GM19023 (cell line): ENCODE measurements at regions not wholly inside any gene's neighbourhood (a gene's known extent, or its start where the extent isn't known, plus 50 kb on each side); places are given as distances from the start of the nearest gene placed in this dataset.
"Not testable (repeated sequence)": the region's sequence is repeated elsewhere in the genome, so short reads cannot be mapped to it uniquely, and the experiment has no call there.

Source experiments
- ATAC-seq: cut with Tn5 transposase; IDR thresholded peaks from one replicate; pipeline ENCODE4 v1.9.1; 2021; ENCODE audit warnings: mild to moderate bottlenecking, moderate library complexity; ENCODE audit not compliant: unreplicated experiment

DNA sequence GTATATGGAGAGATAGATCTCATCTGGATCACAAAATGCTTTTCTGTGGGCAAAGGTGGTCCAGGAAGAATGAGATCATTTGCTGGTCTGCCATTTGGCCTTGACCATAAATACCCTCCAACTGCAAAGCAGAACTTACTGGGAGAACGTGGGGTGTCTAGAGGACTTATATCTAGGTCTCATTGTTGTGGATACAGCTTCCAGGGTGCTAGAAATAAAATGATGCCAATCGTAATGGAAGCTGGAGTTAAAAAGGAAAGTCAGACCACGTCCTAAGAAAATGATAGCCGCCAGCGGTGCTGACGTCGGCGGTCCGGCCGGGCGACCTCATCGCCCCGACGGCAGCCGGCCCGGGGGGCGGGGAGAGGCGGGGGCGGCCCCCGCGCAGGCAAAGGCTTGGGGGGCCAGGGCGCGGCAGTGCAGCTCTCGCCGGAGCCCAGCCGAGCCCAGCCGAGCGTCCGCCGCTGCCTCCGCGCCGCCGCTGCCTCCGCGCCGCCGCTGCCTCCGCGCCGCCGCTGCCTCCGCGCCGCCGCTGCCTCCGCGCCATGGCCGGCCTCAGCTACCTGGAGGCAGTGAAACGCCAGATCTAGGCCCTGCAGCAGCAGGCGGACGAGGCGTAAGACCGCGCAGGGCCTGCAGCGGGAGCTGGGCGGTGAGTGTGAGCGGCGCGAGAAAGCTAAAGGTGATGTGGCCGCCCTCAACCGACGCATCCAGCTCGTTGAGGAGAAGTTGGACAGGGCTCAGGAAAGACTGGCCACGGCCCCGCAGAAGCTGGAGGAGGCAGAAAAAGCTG lies 89.5 kb downstream of the EOMES start:
- peak; percentile 92 for ATAC-seq

DNA sequence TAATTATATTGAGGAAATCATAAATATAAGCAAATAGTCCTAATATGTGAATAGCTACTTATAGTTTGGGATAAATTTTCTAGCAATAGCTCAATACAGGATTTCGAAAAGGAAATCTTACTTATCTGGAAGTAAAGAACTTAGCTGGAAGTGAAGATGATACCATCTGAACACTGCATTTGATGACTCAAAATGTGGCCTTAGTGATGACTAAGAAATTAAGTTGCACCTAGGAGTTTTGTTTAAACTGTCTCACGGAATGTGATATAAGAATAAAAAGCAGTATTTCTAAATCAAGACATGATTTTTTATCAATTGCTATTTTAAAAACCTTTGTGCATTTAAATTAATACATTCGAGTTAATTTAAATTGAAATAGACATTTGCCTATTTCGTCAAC lies 91.2 kb downstream of the EOMES start:
- ATAC-seq = no peak

GRCh38 chr3:27629366-27629765 lies 92.8 kb downstream of the EOMES start:
- no peak for ATAC-seq

GRCh38 chr3:27628026-27628750 lies 93.9 kb downstream of the EOMES start:
- no peak for ATAC-seq

- no peak for ATAC-seq
These were observed 95.5 kb downstream of the EOMES start for GRCh38 chr3:27626596-27627118.

- no peak for ATAC-seq
These were observed 96.3 kb downstream of the EOMES start for GRCh38 chr3:27625864-27626263.

GRCh38 chr3:27623085-27623753 lies 98.9 kb downstream of the EOMES start:
- no peak for ATAC-seq

DNA sequence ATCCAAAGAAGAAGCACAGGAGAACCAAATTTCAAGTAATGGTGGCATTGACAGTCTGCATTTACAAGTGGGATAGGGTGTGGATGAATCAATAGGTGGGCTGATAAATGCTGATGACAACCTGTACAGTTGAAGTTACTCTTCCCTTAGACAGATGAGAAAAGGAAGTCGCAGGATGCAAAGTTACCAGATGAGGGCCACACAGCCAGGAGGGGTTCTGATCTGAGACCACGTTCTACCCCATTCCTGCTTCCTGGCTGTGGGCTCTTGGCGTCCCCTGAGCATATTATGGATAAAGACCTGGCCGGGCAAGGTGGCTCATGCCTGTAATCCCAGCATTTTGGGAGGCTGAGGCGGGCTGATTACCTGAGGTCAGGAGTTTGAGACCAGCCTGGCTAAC lies 104.6 kb downstream of the EOMES start:
- ATAC-seq = no peak

DNA sequence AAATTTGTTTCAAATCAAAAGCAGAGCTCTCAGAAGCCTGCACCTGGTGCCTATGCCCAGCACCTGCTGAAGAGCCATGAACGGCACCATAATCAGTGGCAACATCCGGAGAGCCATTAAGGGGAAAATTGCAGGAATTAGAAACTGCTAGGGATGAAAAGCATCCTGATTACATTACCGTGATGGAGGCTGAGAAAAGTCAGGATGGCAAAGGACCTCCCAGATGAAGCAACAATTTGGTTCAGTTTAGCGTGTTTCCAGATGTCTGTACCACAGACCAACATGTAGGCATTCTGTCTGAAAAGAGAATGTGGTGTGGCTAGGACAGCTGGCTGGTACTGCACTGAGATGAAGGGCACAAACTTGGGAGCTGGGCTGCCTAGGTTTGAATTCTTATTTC lies 106.1 kb downstream of the EOMES start:
- no peak for ATAC-seq

DNA sequence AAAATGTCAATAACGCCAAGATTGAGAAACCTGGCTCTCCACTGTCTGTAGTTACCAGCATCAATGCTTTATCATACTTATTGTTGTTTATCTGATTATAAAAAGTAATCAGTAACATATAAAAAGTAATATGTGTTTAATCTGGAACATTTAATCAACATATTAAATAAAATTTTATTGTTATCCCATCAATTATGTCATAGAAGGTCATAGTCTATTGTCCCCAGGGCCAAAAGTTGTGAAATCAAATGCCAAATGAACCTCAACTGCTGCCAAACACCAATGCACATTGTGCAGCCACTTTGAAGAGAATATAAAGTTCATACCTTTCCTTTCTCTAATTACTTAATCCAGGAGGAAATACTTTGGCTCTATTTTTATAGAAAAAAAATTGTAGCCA lies 106.6 kb downstream of the EOMES start:
- no peak for ATAC-seq

GRCh38 chr3:27614592-27614991 lies 107.5 kb downstream of the EOMES start:
- ATAC-seq = no peak

DNA sequence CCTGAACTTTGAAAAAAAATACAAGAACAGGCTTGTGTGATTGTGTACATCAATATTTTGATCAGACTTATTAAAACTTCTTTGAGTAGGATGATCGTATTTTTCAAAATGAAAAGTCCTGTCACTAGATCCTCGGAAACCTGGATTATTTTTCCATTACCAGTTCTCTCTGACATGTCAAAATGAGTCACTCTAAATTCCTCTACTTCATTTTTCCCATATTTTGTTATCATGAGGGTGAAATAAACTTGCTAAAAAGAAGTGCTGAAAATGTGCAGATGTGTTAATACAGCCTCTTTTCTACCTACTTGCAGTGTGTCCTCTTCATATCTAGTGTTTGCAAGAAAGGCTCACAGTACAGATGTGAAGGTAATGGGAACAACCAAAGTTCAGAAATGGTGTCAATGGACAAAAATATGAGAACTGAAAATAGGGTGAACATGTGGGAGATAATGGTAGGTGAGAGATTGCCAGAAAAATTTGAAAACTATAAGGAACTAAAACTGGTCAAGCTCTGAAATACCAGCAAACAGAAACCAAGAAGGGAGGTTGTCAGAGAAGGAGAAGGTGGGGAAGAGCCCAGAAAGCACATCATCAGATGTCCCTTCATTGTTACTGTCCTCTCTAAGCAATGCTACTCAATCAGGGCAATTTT lies 108.2 kb downstream of the EOMES start:
- ATAC-seq = no peak

GRCh38 chr3:27610800-27611525 lies 111.2 kb downstream of the EOMES start:
- no peak for ATAC-seq

DNA sequence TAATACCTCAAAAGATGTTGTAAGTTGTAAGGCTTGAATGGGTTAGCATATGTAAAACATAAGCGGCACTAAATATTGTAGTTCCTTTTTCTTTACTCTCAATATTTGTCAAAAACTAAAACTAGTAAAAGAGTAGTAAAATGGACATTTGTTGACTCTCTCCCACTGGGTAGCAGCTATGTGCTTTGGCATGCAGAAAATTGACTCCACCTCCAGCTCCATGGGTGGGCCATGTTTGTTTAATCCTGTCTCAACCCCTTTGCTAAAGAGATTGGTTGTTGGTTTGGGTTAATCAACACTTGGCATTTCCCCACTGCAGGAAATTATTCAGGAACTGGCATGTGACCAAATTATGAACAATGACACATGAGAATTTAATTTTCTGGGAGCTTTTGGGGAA lies 114.8 kb downstream of the EOMES start:
- ATAC-seq = no peak

DNA sequence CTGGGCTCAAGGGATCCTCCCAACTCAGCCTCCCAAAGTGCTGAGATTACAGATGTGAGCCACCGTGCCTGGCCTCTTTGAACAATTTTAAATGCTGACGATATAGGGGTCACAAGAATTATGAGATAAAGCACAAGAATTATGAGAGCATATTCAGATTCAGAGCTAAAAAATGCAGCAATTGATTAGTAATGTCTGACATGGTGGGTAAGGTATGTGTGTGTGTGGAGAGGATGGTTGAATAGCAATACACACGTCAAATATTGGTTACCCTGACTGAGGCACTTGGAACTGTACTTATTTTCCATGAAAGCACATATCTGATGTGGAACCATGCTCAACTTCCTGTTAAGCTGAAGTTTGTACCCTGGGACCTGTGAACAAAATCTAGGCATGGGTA lies 115.6 kb downstream of the EOMES start:
- no peak for ATAC-seq

- not testable (repeated sequence) for ATAC-seq
These were observed 117.1 kb upstream of the SLC4A7 start for GRCh38 chr3:27601311-27601710.

DNA sequence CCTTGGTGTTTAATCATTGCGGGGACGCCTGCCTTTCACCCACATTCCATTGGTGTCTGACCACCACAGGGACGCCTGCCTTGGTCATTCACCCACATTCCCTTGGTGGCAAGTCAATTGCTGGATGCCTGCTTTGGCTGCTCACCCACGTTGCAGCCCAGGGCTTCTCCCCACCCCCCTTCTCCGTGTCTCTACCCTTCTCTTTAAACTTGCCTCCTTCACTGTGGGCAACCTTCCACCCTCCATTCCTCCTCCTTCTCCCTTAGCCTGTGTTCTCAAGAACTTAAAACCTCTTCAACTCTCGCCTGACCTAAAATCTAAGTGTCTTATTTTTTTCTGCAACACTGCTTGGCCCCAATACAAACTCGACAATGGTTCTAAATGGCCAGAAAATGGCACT lies 115.6 kb upstream of the SLC4A7 start:
- not testable (repeated sequence) for ATAC-seq

- ATAC-seq = no peak
These were observed 112.7 kb upstream of the SLC4A7 start for GRCh38 chr3:27596921-27597320.

GRCh38 chr3:27596334-27596841 lies 112.2 kb upstream of the SLC4A7 start:
- ATAC-seq = no peak

- no peak for ATAC-seq
These were observed 110.0 kb upstream of the SLC4A7 start for GRCh38 chr3:27594096-27594690.
